ENCODE measurements at regions not wholly inside any gene's neighbourhood (a gene's known extent, or its start where the extent isn't known, plus 50 kb on each side); places are given as distances from the start of the nearest gene placed in this dataset.

- no peak for DNase-seq
These were observed 603.7 kb upstream of the GCFC2 start for GRCh38 chr2:76314271-76315020.

GRCh38 chr2:76312236-76312635 lies 601.5 kb upstream of the GCFC2 start:
- no peak for DNase-seq

- DNase-seq = no peak
These were observed 601.0 kb upstream of the GCFC2 start for GRCh38 chr2:76311728-76312127.

- DNase-seq = no peak
These were observed 600.3 kb upstream of the GCFC2 start for GRCh38 chr2:76310894-76311633.

GRCh38 chr2:76307495-76307894 lies 596.8 kb upstream of the GCFC2 start:
- DNase-seq = no peak

GRCh38 chr2:76298041-76298440 lies 587.3 kb upstream of the GCFC2 start:
- DNase-seq = no peak

- no peak for DNase-seq
These were observed 585.7 kb upstream of the GCFC2 start for GRCh38 chr2:76296438-76296837.

- no peak for DNase-seq
These were observed 585.0 kb upstream of the GCFC2 start for GRCh38 chr2:76295762-76296161.

- DNase-seq = no peak
These were observed 577.9 kb upstream of the GCFC2 start for GRCh38 chr2:76288598-76288997.

GRCh38 chr2:76288146-76288545 lies 577.4 kb upstream of the GCFC2 start:
- no peak for DNase-seq

GRCh38 chr2:76283350-76283749 lies 572.6 kb upstream of the GCFC2 start:
- no peak for DNase-seq

- no peak for DNase-seq
These were observed 570.6 kb upstream of the GCFC2 start for GRCh38 chr2:76281156-76281841.

GRCh38 chr2:76280686-76281085 lies 570.0 kb upstream of the GCFC2 start:
- DNase-seq = no peak

- DNase-seq = no peak
These were observed 568.4 kb upstream of the GCFC2 start for GRCh38 chr2:76279142-76279541.

GRCh38 chr2:76275788-76276187 lies 565.1 kb upstream of the GCFC2 start:
- no peak for DNase-seq

- DNase-seq = no peak
These were observed 564.0 kb upstream of the GCFC2 start for GRCh38 chr2:76274676-76275075.

- no peak for DNase-seq
These were observed 563.4 kb upstream of the GCFC2 start for GRCh38 chr2:76274160-76274559.

- no peak for DNase-seq
These were observed 559.5 kb upstream of the GCFC2 start for GRCh38 chr2:76270096-76270710.

GRCh38 chr2:76268902-76269620 lies 558.3 kb upstream of the GCFC2 start:
- no peak for DNase-seq

GRCh38 chr2:76268484-76268883 lies 557.8 kb upstream of the GCFC2 start:
- no peak for DNase-seq

- DNase-seq = no peak
These were observed 547.1 kb upstream of the GCFC2 start for GRCh38 chr2:76257802-76258201.

GRCh38 chr2:76256458-76257088 lies 545.9 kb upstream of the GCFC2 start:
- no peak for DNase-seq

All from GDM1 (cell line).